Suppressor macrophage treated with lipopolysaccharide for 1 hour (primary cell): ENCODE measurements at regions not wholly inside any gene's neighbourhood (a gene's known extent, or its start where the extent isn't known, plus 50 kb on each side); places are given as distances from the start of the nearest gene placed in this dataset.
"Not testable (repeated sequence)": the region's sequence is repeated elsewhere in the genome, so short reads cannot be mapped to it uniquely, and the experiment has no call there.

ENCODE experiments used
- DNase-seq, 3 donors: peaks; one replicate each; pipeline ENCODE4 v3.0.0-alpha.2; 2020 to 2022

- DNase-seq, result no peak
Observed at GRCh38 chr10:94232711-94233383, 129.9 kb downstream of the NOC3L start.

GRCh38 chr10:94235461-94235860, 127.3 kb downstream of the NOC3L start:
- no peak for DNase-seq

- no peak for DNase-seq
Observed at GRCh38 chr10:94238006-94238617, 124.6 kb downstream of the NOC3L start.

- no peak for DNase-seq
Observed at GRCh38 chr10:94239696-94240095, 123.0 kb downstream of the NOC3L start.

- DNase-seq, result no peak
Observed at GRCh38 chr10:94240491-94240890, 122.2 kb downstream of the NOC3L start.

- no peak for DNase-seq
Observed at GRCh38 chr10:94240901-94241300, 121.8 kb downstream of the NOC3L start.

- DNase-seq, result no peak
Observed at GRCh38 chr10:94251098-94251497, 111.6 kb downstream of the NOC3L start.

GRCh38 chr10:94251568-94251967, 111.2 kb downstream of the NOC3L start:
- no peak for DNase-seq

GRCh38 chr10:94257407-94257806, 105.3 kb downstream of the NOC3L start:
- not testable (repeated sequence) for DNase-seq

- no peak for DNase-seq
Observed at GRCh38 chr10:94260455-94260854, 102.3 kb downstream of the NOC3L start.

GRCh38 chr10:94264085-94264484, 98.7 kb downstream of the NOC3L start:
- DNase-seq, result no peak

GRCh38 chr10:94266091-94266490, 96.6 kb downstream of the NOC3L start:
- DNase-seq, result no peak

- DNase-seq, result no peak
Observed at GRCh38 chr10:94268652-94269051, 94.1 kb downstream of the NOC3L start.

GRCh38 chr10:94274142-94274787, 88.5 kb downstream of the NOC3L start:
- DNase-seq, result no peak

GRCh38 chr10:94276140-94276539, 86.6 kb downstream of the NOC3L start:
- no peak for DNase-seq

GRCh38 chr10:94277450-94277849, 85.3 kb downstream of the NOC3L start:
- DNase-seq, result no peak

- DNase-seq, result peak; percentile 57 to 80 (median 69)
Observed at GRCh38 chr10:94279835-94280709, 82.7 kb downstream of the NOC3L start.

- no peak for DNase-seq
Observed at GRCh38 chr10:94281654-94282053, 81.1 kb downstream of the NOC3L start.

- DNase-seq, result no peak
Observed at GRCh38 chr10:94282369-94282768, 80.4 kb downstream of the NOC3L start.
